ENCODE measurements at regions not wholly inside any gene's neighbourhood (a gene's known extent, or its start where the extent isn't known, plus 50 kb on each side); places are given as distances from the start of the nearest gene placed in this dataset.

DNA sequence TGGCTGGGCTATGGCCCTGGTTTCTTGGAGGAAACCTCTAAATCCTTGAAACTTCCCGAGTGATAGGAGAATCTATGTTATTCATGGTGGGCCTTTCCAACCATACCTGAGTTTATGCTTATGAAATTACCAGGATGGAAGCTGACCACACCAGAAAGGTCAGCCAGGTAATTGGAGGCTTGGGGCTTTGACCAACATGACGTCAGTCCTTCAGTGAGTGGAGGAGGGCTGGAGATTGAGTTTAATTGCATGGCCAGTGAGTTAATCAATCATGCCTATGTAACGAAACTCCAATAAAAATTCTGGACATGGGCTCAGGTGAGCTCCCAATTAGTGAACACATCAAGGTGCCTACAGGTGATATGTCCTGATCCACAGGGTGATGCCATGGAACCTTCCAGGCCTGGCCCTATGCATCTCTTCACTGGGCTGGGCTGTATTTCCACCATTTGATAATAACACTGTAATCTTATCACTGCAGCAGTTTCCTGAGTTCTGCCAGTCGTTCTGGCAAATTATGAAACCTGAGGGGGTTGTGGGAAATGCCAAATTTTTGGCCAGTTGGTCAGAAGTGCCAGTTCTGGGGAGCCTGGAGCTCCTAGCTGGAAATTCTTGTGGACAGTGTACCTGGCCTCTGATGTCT is 106.5 kb downstream of the CDH26 start:
- ChIA-PET CTCF (interaction anchor here (0.7 kb wide), 1 partner anchor 25 kb away, joined by 5 read pairs; no protein-coding TSS in a partner anchor), POLR2A (no interaction called here)
- DNase-seq (ENCODE audit: low read depth, low spot score): no peak
- no peak overlapping the region for H3K27ac ChIP-seq (ENCODE audit: low read depth, low read length)
- TF ChIP-seq, protein P1, sequence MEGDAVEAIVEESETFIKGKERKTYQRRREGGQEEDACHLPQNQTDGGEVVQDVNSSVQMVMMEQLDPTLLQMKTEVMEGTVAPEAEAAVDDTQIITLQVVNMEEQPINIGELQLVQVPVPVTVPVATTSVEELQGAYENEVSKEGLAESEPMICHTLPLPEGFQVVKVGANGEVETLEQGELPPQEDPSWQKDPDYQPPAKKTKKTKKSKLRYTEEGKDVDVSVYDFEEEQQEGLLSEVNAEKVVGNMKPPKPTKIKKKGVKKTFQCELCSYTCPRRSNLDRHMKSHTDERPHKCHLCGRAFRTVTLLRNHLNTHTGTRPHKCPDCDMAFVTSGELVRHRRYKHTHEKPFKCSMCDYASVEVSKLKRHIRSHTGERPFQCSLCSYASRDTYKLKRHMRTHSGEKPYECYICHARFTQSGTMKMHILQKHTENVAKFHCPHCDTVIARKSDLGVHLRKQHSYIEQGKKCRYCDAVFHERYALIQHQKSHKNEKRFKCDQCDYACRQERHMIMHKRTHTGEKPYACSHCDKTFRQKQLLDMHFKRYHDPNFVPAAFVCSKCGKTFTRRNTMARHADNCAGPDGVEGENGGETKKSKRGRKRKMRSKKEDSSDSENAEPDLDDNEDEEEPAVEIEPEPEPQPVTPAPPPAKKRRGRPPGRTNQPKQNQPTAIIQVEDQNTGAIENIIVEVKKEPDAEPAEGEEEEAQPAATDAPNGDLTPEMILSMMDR (IDR thresholded peaks at IDR 0.05; ENCODE audit: low read depth, low read length): no peak
- peaks cover 18% of the 10 kb centered on the region for H3K27me3 ChIP-seq (ENCODE audit: control insufficient read depth, insufficient read depth, low read length)
- peaks cover 8% of the 10 kb centered on the region for H3K9me3 ChIP-seq (ENCODE audit: control insufficient read depth, insufficient read depth, low read length)
- H3K4me3 ChIP-seq (ENCODE audit: low read depth, low read length): no peak overlapping the region

DNA sequence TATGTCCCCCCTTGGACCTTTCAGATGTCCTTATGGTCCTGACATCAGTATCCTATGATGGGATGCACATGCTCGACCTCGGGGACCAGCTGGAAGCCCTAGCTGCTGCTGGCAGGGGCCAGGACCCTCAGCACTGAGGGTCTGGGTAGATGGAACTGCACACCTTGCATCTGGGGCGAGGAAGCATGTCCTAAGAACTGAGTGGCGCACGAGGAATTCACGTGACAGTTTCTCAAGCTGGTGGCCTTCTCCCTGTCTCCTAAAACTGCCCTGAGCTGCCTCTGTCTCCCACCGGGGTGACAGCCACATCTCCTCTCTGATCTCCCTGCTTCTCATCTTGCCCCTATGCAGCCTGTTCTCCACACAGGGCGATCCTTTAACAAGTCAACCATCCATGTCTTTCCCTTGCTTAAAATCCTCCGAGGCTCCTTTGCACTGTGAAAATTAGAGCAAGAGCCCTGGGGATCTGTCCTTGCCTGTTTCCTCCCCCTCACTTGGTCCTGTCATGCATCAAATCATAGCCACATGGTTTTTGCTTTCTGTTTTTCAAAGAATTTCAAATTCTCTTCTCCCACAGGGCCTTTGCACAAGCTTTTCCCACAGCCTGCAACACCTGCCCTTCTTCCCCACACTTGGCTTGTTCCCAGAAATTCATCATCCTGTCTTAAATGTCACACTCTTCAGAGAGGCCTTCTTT is 107.7 kb downstream of the CDH26 start:
- Histone ChIP-seq H3K4me3 (ENCODE audit: low read depth, low read length) (no peak overlapping the region), H3K27me3 (ENCODE audit: control insufficient read depth, insufficient read depth, low read length) (peaks cover 23% of the 10 kb centered on the region), H3K27ac (ENCODE audit: low read depth, low read length) (no peak overlapping the region), H3K9me3 (ENCODE audit: control insufficient read depth, insufficient read depth, low read length) (peaks cover 8% of the 10 kb centered on the region)
- no peak for DNase-seq (ENCODE audit: low read depth, low spot score)
- TF ChIP-seq, protein P1 (IDR thresholded peaks at IDR 0.05; ENCODE audit: low read depth, low read length): no peak
- ChIA-PET CTCF (interaction anchor here (0.6 to 1.5 kb wide), 2 partner anchors 8 to 47 kb away, joined by 3 to 5 read pairs; no protein-coding TSS in a partner anchor), POLR2A (no interaction called here)

DNA sequence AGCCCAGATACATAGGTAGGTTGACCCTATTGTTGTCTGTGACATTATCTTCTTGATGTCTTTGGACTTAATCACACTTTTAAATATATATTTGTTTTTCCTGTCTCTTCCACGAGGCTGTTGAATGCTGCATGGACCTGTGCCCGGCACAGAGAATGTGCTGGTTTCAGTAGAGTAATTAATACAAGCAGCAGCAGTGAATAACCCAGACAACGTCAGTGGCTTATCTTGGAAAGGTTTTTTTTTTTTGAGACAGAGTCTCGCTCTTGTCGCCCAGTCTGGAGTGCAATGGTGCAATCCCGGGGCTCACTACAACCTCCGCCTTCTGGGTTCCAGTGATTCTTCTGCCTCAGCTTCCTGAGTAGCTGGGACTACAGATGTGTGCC is 108.2 kb downstream of the CDH26 start:
- Histone ChIP-seq H3K27me3 (ENCODE audit: control insufficient read depth, insufficient read depth, low read length) (peaks cover 24% of the 10 kb centered on the region), H3K4me3 (ENCODE audit: low read depth, low read length) (no peak overlapping the region), H3K27ac (ENCODE audit: low read depth, low read length) (no peak overlapping the region), H3K9me3 (ENCODE audit: control insufficient read depth, insufficient read depth, low read length) (peaks cover 8% of the 10 kb centered on the region)
- ChIA-PET CTCF (interaction anchor here (1.5 kb wide), 1 partner anchor 9 kb away, joined by 5 read pairs; no protein-coding TSS in a partner anchor), POLR2A (no interaction called here)
- DNase-seq (ENCODE audit: low read depth, low spot score): no peak
- TF ChIP-seq, protein P1 (IDR thresholded peaks at IDR 0.05; ENCODE audit: low read depth, low read length): no peak

DNA sequence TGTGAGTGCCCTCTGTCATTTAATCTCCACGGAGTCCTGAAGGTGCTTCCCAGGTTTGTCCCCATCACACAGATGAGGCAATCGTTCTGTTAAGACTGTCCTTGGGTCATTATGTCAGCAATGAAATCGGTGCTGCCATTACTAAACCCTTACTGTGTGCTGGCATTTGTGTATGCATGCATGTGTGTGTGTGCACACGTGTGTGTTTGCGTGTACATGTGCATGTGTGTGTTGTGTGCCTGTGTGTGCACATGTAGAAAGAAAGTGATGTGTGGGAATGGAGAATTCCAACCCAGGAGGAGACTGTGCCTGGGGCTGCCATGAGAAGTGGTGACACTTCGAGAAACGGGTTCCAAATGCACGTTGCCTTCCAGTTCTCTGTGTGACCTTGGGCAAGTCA is 110.3 kb downstream of the CDH26 start:
- H3K9me3 ChIP-seq (ENCODE audit: control insufficient read depth, insufficient read depth, low read length): peaks cover 8% of the 10 kb centered on the region
- ChIA-PET CTCF (interaction anchor here (3.0 kb wide), 1 partner anchor 11 kb away, joined by 18 read pairs; no protein-coding TSS in a partner anchor), POLR2A (no interaction called here)
- peaks cover 24% of the 10 kb centered on the region for H3K27me3 ChIP-seq (ENCODE audit: control insufficient read depth, insufficient read depth, low read length)
- no peak overlapping the region for H3K4me3 ChIP-seq (ENCODE audit: low read depth, low read length)
- TF ChIP-seq, protein P1 (IDR thresholded peaks at IDR 0.05; ENCODE audit: low read depth, low read length): no peak
- no peak for DNase-seq (ENCODE audit: low read depth, low spot score)
- no peak overlapping the region for H3K27ac ChIP-seq (ENCODE audit: low read depth, low read length)

DNA sequence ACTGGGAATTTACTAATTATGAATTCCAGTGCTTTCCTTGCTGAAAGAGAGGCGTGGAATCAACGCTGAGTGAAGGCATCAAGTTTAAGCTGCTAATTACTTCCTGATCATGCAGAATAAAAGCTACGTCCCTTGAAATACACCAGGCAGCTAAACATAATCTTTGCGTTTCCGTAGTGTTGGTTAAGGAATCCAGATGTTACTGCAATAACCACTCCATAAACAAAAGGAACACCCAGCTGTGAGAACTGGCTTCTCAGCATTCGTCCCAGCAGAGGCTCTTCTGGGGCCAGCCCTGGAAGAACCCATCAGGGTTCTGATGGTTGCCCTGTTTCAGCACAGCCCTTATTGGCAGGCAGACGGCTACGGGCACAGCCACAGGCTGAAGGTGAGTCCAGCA is 111.4 kb downstream of the CDH26 start:
- H3K27ac ChIP-seq (ENCODE audit: low read depth, low read length): no peak overlapping the region
- no peak overlapping the region for H3K4me3 ChIP-seq (ENCODE audit: low read depth, low read length)
- DNase-seq (ENCODE audit: low read depth, low spot score): no peak
- ChIA-PET POLR2A (no interaction called here), CTCF (interaction anchor here (0.6 to 3.0 kb wide), 2 partner anchors 12 to 26 kb away, joined by 3 to 18 read pairs; no protein-coding TSS in a partner anchor)
- TF ChIP-seq, protein P1 (IDR thresholded peaks at IDR 0.05; ENCODE audit: low read depth, low read length): no peak
- peaks cover 8% of the 10 kb centered on the region for H3K9me3 ChIP-seq (ENCODE audit: control insufficient read depth, insufficient read depth, low read length)
- peaks cover 24% of the 10 kb centered on the region for H3K27me3 ChIP-seq (ENCODE audit: control insufficient read depth, insufficient read depth, low read length)

All from AG04450 (cell line).